ENCODE measurements at regions not wholly inside any gene's neighbourhood (a gene's known extent, or its start where the extent isn't known, plus 50 kb on each side); places are given as distances from the start of the nearest gene placed in this dataset.

GRCh38 chr3:143190101-143190500 is 70.5 kb downstream of the CHST2 start:
- H3K36me3 Mint-ChIP-seq (ENCODE audit: low read depth): peaks cover 3% of the 10 kb centered on the region
- peaks cover 21% of the 10 kb centered on the region for H3K4me1 Mint-ChIP-seq (ENCODE audit: low read depth)
- no peak overlapping the region for H3K27ac Mint-ChIP-seq
- H3K9me3 Mint-ChIP-seq: peaks cover 8% of the 10 kb centered on the region
- ATAC-seq: no peak
- H3K4me3 Mint-ChIP-seq: no peak overlapping the region
- DNase-seq: no peak
- TF ChIP-seq CTCF (IDR thresholded peaks at IDR 0.05): no peak
- ChIA-PET POLR2A (no interaction called here), CTCF (no interaction called here)
- no peaks in the 10 kb centered on the region for H3K27me3 Mint-ChIP-seq
- intact Hi-C loops (cut with micrococcal nuclease): no loop called here

- no peak for TF ChIP-seq CTCF (IDR thresholded peaks at IDR 0.05)
- Mint-ChIP-seq H3K36me3 (ENCODE audit: low read depth) (peaks cover 3% of the 10 kb centered on the region), H3K27me3 (no peaks in the 10 kb centered on the region), H3K27ac (no peak overlapping the region), H3K4me1 (ENCODE audit: low read depth) (peaks cover 21% of the 10 kb centered on the region), H3K9me3 (peaks cover 8% of the 10 kb centered on the region), H3K4me3 (no peak overlapping the region)
- intact Hi-C loops (cut with micrococcal nuclease): no loop called here
- ATAC-seq (peak; percentile 27), DNase-seq (no peak)
- ChIA-PET POLR2A (interaction anchor here (0.6 to 1.0 kb wide), 2 partner anchors 19 to 26 kb away, joined by 3 to 8 read pairs; no protein-coding TSS in a partner anchor), CTCF (no interaction called here)
Measured at GRCh38 chr3:143192193-143192592, 72.6 kb downstream of the CHST2 start.

DNA sequence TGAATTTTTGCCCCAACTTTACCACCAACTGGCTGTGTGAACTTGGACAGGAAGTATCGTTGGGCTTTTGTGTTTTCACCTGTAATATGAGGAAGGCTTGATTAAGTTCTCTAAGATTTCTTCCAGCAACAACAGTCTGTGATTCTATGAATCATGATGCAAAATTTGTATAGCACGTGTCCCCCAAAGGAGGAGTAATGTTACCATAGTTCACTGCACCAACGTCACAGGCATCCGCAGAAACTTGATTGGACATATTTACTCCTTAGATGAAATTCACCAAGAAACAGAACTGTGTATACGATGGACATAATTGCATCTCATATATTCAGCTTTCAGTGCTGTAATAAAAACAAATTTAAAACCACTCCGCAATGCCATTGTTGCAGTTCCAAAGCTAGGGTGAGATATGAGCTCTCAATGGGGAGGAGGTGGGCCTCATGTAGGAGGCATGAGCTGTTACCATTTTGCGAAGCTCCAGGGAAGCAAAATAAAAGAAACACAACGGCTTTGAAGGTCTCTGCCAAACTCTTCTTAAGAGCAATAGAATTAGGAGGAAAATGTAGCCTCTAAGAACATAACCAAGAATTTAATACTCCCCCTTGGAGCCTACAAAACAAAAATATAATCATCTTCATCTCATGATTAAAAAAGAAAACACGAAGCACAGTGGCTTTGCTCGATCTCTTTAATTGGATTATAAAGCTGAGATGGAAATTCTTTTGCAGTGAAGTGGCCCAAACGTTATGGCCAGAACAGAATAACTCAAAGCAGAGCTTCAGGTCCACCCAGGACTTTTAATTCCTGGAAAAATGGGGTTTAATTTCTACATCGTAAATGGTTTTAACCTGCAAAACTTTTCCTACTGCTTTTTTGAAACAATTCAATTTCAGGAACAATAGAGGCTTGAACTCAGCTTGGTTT is 80.7 kb downstream of the CHST2 start:
- ATAC-seq (no peak), DNase-seq (no peak)
- H3K9me3 Mint-ChIP-seq: peaks cover 11% of the 10 kb centered on the region
- CTCF ChIA-PET: interaction anchor here (1.2 kb wide), 1 partner anchor 17 kb away, joined by 3 read pairs; no protein-coding TSS in a partner anchor
- H3K4me3 Mint-ChIP-seq: no peak overlapping the region
- intact Hi-C loops (cut with micrococcal nuclease): no loop called here
- no peaks in the 10 kb centered on the region for H3K27me3 Mint-ChIP-seq
- no peak overlapping the region for H3K27ac Mint-ChIP-seq
- H3K36me3 Mint-ChIP-seq (ENCODE audit: low read depth): no peaks in the 10 kb centered on the region
- no peaks in the 10 kb centered on the region for H3K4me1 Mint-ChIP-seq (ENCODE audit: low read depth)
- POLR2A ChIA-PET: no interaction called here
- no peak for TF ChIP-seq CTCF (IDR thresholded peaks at IDR 0.05)

DNA sequence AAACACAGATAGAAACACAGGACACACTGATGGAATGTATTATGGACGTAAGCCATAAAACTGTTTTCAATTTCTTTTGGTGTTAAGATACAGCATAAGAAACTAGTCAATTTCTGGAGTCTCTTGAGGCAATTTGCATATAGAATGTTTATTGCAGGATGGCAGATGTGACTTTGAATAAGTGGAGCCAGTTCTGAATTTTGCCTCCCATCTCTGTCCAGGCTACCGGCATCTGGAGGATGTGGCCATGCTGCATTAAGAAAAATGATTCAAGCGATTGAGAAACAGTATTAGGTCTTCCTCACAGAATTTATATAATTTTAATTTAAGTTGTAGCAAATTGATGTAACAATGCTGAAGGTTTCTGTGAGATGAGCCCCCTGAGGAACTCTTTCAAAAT is 81.5 kb downstream of the CHST2 start:
- H3K4me1 Mint-ChIP-seq (ENCODE audit: low read depth): no peaks in the 10 kb centered on the region
- H3K27me3 Mint-ChIP-seq: no peaks in the 10 kb centered on the region
- H3K9me3 Mint-ChIP-seq: peaks cover 11% of the 10 kb centered on the region
- TF ChIP-seq CTCF (IDR thresholded peaks at IDR 0.05): no peak
- CTCF ChIA-PET: interaction anchor here (0.7 to 1.2 kb wide), 3 partner anchors 12 to 443 kb away, joined by 3 to 4 read pairs (median 3); no protein-coding TSS in a partner anchor
- no peaks in the 10 kb centered on the region for H3K36me3 Mint-ChIP-seq (ENCODE audit: low read depth)
- POLR2A ChIA-PET: no interaction called here
- no peak overlapping the region for H3K27ac Mint-ChIP-seq
- no peak for ATAC-seq
- no peak overlapping the region for H3K4me3 Mint-ChIP-seq
- DNase-seq: no peak
- intact Hi-C loops (cut with micrococcal nuclease): no loop called here

All from activated CD8-positive, alpha-beta T cell treated with anti-CD3 and anti-CD28 coated beads for 36 hours (primary cell).